Heart left ventricle (tissue), 16 donors: ENCODE measurements at regions not wholly inside any gene's neighbourhood (a gene's known extent, or its start where the extent isn't known, plus 50 kb on each side); places are given as distances from the start of the nearest gene placed in this dataset.

Experiments used
- ATAC-seq, 4 donors: fragments of 200-7000 bp; cut with Tn5 transposase; one replicate each; pipeline ENCODE4 v1.9.1; 2020 to 2022; ENCODE audit warnings: moderate library complexity in 4 of 4, mild to moderate bottlenecking in 3 of 4, moderate number of reproducible peaks in 1 of 4
- DNase-seq, 5 donors: peaks; one replicate each; pipeline ENCODE4 v3.0.0-alpha.2; 2020
- H3K27ac ChIP-seq, 12 donors: fragments of 200-600 bp; sonication (generic) in 4 of 12; one replicate each; pipeline versions ENCODE4 v1.5.0 to v1.8.0; 2016 to 2022; ENCODE audit warnings: mild to moderate bottlenecking in 2 of 12
- H3K27me3 ChIP-seq, 9 donors: fragments of 200-600 bp; sonication (generic) in 2 of 9; one replicate each; pipeline versions ENCODE4 v1.5.1 to v1.8.0; 2016 to 2022; ENCODE audit warnings: mild to moderate bottlenecking in 3 of 9
- H3K36me3 ChIP-seq, 9 donors: fragments of 200-600 bp; sonication (generic) in 2 of 9; one replicate each; pipeline versions ENCODE4 v1.5.0 to v1.8.0; 2018 to 2022; ENCODE audit warnings: mild to moderate bottlenecking in 2 of 9
- H3K4me1 ChIP-seq, 12 donors: fragments of 200-600 bp; sonication (generic) in 4 of 12; one replicate each; pipeline versions ENCODE4 v1.5.0 to v1.8.0; 2016 to 2022; ENCODE audit warnings: mild to moderate bottlenecking in 3 of 12
- H3K4me3 ChIP-seq, 12 donors: fragments of 200-600 bp; sonication (generic) in 4 of 12; one replicate each; pipeline versions ENCODE4 v1.5.0 to v1.8.0; 2017 to 2022; ENCODE audit warnings: mild to moderate bottlenecking in 9 of 12, moderate library complexity in 4 of 12
- H3K9me3 ChIP-seq, 12 donors: fragments of 200-600 bp; sonication (generic) in 4 of 12; one replicate each; pipeline versions ENCODE4 v1.5.0 to v1.8.0; 2016 to 2022; ENCODE audit warnings: mild to moderate bottlenecking in 1 of 12
- POLR2A ChIP-seq, 2 donors: fragments of 450-650 bp; IDR thresholded peaks; one replicate each; pipeline ENCODE4 v1.6.1; 2017; ENCODE audit warnings: antibody characterized with exemption in 2 of 2, mild to moderate bottlenecking in 2 of 2, moderate library complexity in 2 of 2
- WGBS, 4 donors: extraction: QIAGEN DNeasy Blood & Tissue Kit in 2 of 4; methylation state at CpG; one replicate each; pipeline versions ENCODE4 v1.1.5 to v1.1.7; 2013 to 2018; 5-methylcytosine and 5-hydroxymethylcytosine counted together
- intact Hi-C, 10 donors: fragments of 100-400 bp; cut with DNase I; formaldehyde crosslinking; loops; one replicate each; pipeline versions ENCODE4 v1.11.1 to v1.14.2; 2022
- TF ChIP-seq, protein P1 (sequence below), 12 donors: fragments of 200-600 bp; sonication (generic) in 4 of 12; IDR thresholded peaks; one replicate each; pipeline versions ENCODE4 v1.5.0 to v1.8.0; 2018 to 2022; ENCODE audit warnings: antibody characterized with exemption in 12 of 12, mild to moderate bottlenecking in 5 of 12
- donor health status: ischemic (EF 13 %, LVEDD 7.1; RV severe dilation, severe dysfunction).
- donor health status: healthy with polysubstance abuse.
- donor health status: DM: no; HTN: yes; CAD: no.
- donor health status: DM: no; HTN: no; CAD: no.
- donor health status: ischemic (EF 25% LVEDD 6.9; RV normal size, moderate dysfunction).
- donor health status: ischemic (EF 25% LVEDD 5.7; RV mildly dilated, moderate dysfunction).
- donor health status: healthy.
- donor health status: DM: yes; HTN: yes; CAD: no.
- donor health status: ischemic (EF 35%, LVEDD 5.7; RV mildly dilated, moderate dysfunction).
- donor health status: nonischemic (EF 11% LVEDD 7.7; RV severe dilation, severe dysfunction).
- donor health status: DM: yes; HTN: yes; CAD: no.
- donor health status: PGD.
- donor health status: ischemic (EF 29% LVEDD 5.4; RV normal size, mild dysfunction).
- donor health status: nonischemic (EF 23%, LVEDD 6.1; RV moderate dilation, normal function).

DNA sequence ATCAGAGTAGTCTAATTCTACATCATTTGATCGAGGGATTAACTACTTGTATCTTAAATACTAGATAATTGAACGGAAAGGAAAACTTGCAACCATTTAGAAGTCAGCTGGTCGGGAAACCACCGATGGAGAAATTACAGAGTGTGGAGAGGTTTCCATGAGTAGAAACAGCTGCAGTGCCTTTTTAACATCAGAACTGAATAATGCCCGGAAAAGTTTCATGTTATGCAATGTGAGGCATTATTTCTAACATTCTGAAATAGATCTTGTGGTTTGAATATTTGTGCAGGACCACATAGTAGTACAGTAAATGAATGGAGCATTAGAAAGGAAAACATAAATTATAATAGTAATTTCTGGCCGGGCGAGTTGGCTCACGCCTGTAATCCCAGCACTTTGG is 88.1 kb upstream of the RNF180 start:
- Histone ChIP-seq H3K27me3 (no peaks in the 10 kb centered on the region), H3K36me3 (no peaks in the 10 kb centered on the region), H3K4me1 (no peaks in the 10 kb centered on the region), H3K9me3 (no peaks in the 10 kb centered on the region), H3K4me3 (no peak overlapping the region), H3K27ac (no peak overlapping the region)
- no peak for TF ChIP-seq POLR2A (IDR thresholded peaks at IDR 0.05)
- intact Hi-C loops: loop anchor here in 3 of 10 donors (10.0 kb wide), 3 partner anchors 137 to 707 kb away; no protein-coding TSS in a partner anchor
- no peak for DNase-seq
- WGBS, 4 donors: 77 to 85% (median 81%) methylated on average over 8 of the region's 8 CpGs
- no peak for ATAC-seq

DNA sequence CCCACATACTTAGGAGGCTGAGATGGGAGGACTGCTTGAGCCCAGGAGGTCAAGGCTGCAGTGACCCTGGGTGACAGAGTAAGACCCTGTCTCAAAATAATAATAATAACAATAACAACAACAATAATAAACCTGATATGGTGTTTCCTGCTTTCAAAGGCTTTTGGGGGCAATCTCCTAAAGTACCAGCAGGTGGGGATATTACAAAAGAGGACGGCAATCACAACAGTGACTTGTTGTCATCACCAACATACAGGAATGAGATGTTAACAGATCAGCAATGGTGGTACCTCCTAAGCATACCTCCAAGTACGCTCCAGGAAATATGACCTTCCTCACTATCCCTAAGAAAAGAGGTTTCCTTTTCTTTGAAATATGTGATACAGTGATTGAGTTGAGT is 91.1 kb upstream of the RNF180 start:
- TF ChIP-seq, protein P1, sequence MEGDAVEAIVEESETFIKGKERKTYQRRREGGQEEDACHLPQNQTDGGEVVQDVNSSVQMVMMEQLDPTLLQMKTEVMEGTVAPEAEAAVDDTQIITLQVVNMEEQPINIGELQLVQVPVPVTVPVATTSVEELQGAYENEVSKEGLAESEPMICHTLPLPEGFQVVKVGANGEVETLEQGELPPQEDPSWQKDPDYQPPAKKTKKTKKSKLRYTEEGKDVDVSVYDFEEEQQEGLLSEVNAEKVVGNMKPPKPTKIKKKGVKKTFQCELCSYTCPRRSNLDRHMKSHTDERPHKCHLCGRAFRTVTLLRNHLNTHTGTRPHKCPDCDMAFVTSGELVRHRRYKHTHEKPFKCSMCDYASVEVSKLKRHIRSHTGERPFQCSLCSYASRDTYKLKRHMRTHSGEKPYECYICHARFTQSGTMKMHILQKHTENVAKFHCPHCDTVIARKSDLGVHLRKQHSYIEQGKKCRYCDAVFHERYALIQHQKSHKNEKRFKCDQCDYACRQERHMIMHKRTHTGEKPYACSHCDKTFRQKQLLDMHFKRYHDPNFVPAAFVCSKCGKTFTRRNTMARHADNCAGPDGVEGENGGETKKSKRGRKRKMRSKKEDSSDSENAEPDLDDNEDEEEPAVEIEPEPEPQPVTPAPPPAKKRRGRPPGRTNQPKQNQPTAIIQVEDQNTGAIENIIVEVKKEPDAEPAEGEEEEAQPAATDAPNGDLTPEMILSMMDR (IDR thresholded peaks at IDR 0.05): peak; percentile 23 to 68 (median 46)
- TF ChIP-seq POLR2A (IDR thresholded peaks at IDR 0.05): no peak
- H3K4me3 ChIP-seq: no peak overlapping the region
- ATAC-seq (no peak), DNase-seq (no peak)
- H3K27me3 ChIP-seq: peaks cover 0 to 3% (median 0%) of the 10 kb centered on the region in 9 donors
- WGBS, 4 donors: 9 to 20% (median 14%) methylated on average over 2 of the region's 2 CpGs
- H3K36me3 ChIP-seq: no peaks in the 10 kb centered on the region
- intact Hi-C loops: loop anchor here in 5 of 10 donors (5.0 to 10.0 kb wide), 7 partner anchors 133 to 710 kb away; no protein-coding TSS in a partner anchor
- H3K4me1 ChIP-seq: no peaks in the 10 kb centered on the region
- peaks cover 0 to 3% (median 0%) of the 10 kb centered on the region in 12 donors for H3K9me3 ChIP-seq
- no peak overlapping the region for H3K27ac ChIP-seq

DNA sequence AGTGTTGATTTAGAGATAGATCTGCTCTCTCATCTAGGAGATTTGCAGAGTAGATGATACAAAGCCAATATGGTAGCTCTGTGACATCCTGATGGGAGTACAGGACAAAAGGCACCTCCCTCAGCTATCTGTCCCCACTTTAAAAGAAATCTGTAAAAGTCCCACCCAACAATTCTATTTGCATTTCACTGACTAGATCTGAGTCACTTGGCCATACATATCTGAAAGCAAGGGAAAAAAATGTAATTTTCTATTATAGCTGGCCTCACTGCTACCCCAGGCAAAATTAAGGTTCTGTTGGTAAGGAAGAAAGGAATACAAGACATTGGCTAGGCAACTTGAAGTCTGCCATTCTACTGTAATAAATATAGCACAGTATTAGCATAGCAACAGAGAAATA is 96.2 kb upstream of the RNF180 start:
- Histone ChIP-seq H3K9me3 (peaks cover 0 to 3% (median 0%) of the 10 kb centered on the region in 12 donors), H3K27me3 (peaks cover 0 to 3% (median 0%) of the 10 kb centered on the region in 9 donors), H3K4me1 (no peaks in the 10 kb centered on the region), H3K36me3 (no peaks in the 10 kb centered on the region), H3K4me3 (no peak overlapping the region), H3K27ac (no peak overlapping the region)
- DNase-seq (no peak), ATAC-seq (no peak)
- TF ChIP-seq, protein P1 (IDR thresholded peaks at IDR 0.05): no peak
- TF ChIP-seq POLR2A (IDR thresholded peaks at IDR 0.05): no peak
- intact Hi-C loops: no loop called here

DNA sequence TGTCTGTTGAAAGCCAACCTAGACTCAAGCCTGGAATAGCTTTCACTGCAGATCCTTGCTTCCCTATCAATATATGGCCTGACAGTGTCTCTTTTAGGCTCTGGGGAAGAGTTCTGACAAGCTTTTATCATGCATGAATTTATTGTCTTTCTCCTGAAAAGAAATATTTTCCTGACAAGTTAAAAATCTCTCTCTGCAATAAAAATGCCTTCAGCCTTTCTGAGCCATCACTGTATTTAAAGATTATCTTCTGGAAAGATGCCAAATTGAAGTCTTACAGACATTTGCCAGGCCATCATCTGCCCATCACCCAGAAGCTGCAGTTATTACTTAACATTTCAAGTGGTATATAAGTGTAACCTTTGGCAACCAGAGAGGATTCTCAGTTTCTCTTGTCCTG is 88.1 kb upstream of the HTR1A start:
- no peaks in the 10 kb centered on the region for H3K4me1 ChIP-seq
- H3K36me3 ChIP-seq: no peaks in the 10 kb centered on the region
- intact Hi-C loops: no loop called here
- DNase-seq (no peak), ATAC-seq (no peak)
- H3K27me3 ChIP-seq: no peaks in the 10 kb centered on the region
- peaks cover 0 to 34% (median 6%) of the 10 kb centered on the region in 12 donors for H3K9me3 ChIP-seq
- no peak overlapping the region for H3K27ac ChIP-seq
- TF ChIP-seq, protein P1 (IDR thresholded peaks at IDR 0.05): no peak
- no peak overlapping the region for H3K4me3 ChIP-seq

DNA sequence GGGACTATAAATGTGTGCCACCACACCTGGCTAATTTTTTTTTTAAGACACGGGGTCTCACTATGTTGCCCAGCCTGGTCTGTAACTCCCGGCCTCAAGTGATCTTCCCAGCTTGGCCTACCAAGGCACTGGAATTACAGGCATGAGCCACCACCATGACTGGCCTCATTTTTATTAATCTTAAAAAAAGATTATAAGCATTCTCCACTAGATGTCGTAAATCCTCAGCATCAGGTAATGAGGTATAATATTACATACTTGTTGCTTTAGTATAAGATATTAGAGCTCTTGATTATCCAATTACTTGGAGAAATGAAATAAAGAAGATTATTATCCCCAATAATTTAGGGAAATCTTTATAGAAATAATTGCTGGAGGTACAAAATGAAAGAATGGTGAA is 78.2 kb upstream of the HTR1A start:
- TF ChIP-seq POLR2A (IDR thresholded peaks at IDR 0.05): no peak
- TF ChIP-seq, protein P1 (IDR thresholded peaks at IDR 0.05): no peak
- 68 to 84% (median 74%) methylated on average over 3 of the region's 3 CpGs for WGBS, 4 donors

More for the DNA sequence above, 78.2 kb upstream of the HTR1A start:
- intact Hi-C loops: no loop called here
- no peaks in the 10 kb centered on the region for H3K4me1 ChIP-seq
- H3K9me3 ChIP-seq: peaks cover 0 to 30% (median 9%) of the 10 kb centered on the region in 12 donors
- no peak overlapping the region for H3K4me3 ChIP-seq
- H3K27ac ChIP-seq: no peak overlapping the region
- DNase-seq (no peak), ATAC-seq (no peak)
- H3K27me3 ChIP-seq: no peaks in the 10 kb centered on the region
- no peaks in the 10 kb centered on the region for H3K36me3 ChIP-seq
